ENCODE measurements at regions not wholly inside any gene's neighbourhood (a gene's known extent, or its start where the extent isn't known, plus 50 kb on each side); places are given as distances from the start of the nearest gene placed in this dataset.

DNA sequence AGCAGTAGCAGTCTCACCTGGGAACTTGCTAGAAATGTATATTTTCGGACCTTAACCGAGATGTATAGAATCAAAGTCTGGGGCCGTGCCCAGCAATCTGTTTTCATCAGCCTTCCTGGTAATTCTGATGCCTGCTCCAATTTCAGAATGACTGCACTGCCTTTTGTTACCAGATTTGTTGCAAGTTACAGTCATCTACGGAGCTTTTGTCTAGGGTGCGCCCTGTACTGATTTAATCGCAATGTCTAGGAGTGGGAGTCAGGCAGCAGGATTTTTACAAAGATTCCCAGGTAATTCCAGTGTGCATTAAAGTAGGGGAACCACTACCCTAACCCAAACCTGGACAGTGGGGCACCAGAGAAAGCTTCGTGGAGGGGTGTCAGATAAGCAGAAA is 178.0 kb downstream of the HAUS1 start:
- no peak for DNase-seq (ENCODE audit: low spot score)
- Histone ChIP-seq H3K27ac (ENCODE audit: low read depth, low read length, poor library complexity, severe bottlenecking) (no peak overlapping the region), H3K4me1 (ENCODE audit: insufficient read depth, low read length, poor library complexity, severe bottlenecking) (peaks cover 28% of the 10 kb centered on the region), H3K27me3 (replicated peaks; ENCODE audit: insufficient read depth, low read depth, low read length, poor library complexity) (no peaks in the 10 kb centered on the region), H3K36me3 (ENCODE audit: insufficient read depth, low read length, poor library complexity, severe bottlenecking) (no peaks in the 10 kb centered on the region), H3K9me3 (ENCODE audit: low read depth, low read length, poor library complexity, severe bottlenecking) (no peaks in the 10 kb centered on the region), H3K4me3 (ENCODE audit: low read depth, low read length, poor library complexity, severe bottlenecking) (no peak overlapping the region)
- TF ChIP-seq EZH2 (IDR thresholded peaks at IDR 0.05; ENCODE audit: borderline replicate concordance, low read depth, low read length, poor library complexity, severe bottlenecking) = no peak
- TF ChIP-seq, protein P1, sequence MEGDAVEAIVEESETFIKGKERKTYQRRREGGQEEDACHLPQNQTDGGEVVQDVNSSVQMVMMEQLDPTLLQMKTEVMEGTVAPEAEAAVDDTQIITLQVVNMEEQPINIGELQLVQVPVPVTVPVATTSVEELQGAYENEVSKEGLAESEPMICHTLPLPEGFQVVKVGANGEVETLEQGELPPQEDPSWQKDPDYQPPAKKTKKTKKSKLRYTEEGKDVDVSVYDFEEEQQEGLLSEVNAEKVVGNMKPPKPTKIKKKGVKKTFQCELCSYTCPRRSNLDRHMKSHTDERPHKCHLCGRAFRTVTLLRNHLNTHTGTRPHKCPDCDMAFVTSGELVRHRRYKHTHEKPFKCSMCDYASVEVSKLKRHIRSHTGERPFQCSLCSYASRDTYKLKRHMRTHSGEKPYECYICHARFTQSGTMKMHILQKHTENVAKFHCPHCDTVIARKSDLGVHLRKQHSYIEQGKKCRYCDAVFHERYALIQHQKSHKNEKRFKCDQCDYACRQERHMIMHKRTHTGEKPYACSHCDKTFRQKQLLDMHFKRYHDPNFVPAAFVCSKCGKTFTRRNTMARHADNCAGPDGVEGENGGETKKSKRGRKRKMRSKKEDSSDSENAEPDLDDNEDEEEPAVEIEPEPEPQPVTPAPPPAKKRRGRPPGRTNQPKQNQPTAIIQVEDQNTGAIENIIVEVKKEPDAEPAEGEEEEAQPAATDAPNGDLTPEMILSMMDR (conservative IDR thresholded peaks at IDR 0.05; ENCODE audit: low read depth, low read length) = no peak
- POLR2A ChIA-PET (ENCODE audit: low non-redundant PET) = no interaction called here
- BruUV-seq (replicated peaks) = no TSS peak
- intact Hi-C loops (cut with micrococcal nuclease; ENCODE audit: unreplicated experiment) = no loop called here
- CTCF ChIA-PET = interaction anchor here (1.4 to 3.5 kb wide), 5 partner anchors 10 to 376 kb away, joined by 5 to 35 read pairs (median 17); partner anchors contain the start of gene LOXHD1

DNA sequence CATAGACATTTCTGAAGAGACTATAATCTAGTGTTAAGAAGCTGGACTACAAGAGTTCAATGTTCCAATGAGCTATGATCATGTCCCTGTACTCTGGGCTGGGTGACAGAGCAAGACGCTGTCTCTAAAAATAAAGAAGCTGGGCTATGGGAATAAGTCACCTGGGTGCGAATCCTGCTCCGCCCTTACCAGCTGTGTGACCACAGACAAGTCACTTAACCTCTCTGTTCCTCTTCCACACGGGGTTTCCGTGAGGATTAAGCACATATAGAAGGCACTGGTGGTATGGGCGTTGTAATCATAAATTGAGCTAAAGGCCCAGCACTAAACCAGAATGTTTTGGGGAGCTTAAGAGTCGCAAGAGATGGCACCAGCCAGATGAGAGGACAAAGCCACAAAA is 178.5 kb downstream of the HAUS1 start:
- intact Hi-C loops (cut with micrococcal nuclease; ENCODE audit: unreplicated experiment) = no loop called here
- H3K9me3 ChIP-seq (ENCODE audit: low read depth, low read length, poor library complexity, severe bottlenecking) = no peaks in the 10 kb centered on the region
- DNase-seq (ENCODE audit: low spot score) = no peak
- ChIA-PET CTCF (interaction anchor here (0.9 to 3.0 kb wide), 4 partner anchors 199 to 375 kb away, joined by 3 to 35 read pairs (median 15); partner anchors contain the start of gene LOXHD1), POLR2A (ENCODE audit: low non-redundant PET) (no interaction called here)
- H3K27me3 ChIP-seq (replicated peaks; ENCODE audit: insufficient read depth, low read depth, low read length, poor library complexity) = no peaks in the 10 kb centered on the region
- H3K36me3 ChIP-seq (ENCODE audit: insufficient read depth, low read length, poor library complexity, severe bottlenecking) = no peaks in the 10 kb centered on the region
- H3K4me3 ChIP-seq (ENCODE audit: low read depth, low read length, poor library complexity, severe bottlenecking) = no peak overlapping the region
- TF ChIP-seq, protein P1 (conservative IDR thresholded peaks at IDR 0.05; ENCODE audit: low read depth, low read length) = no peak
- no peak for TF ChIP-seq EZH2 (IDR thresholded peaks at IDR 0.05; ENCODE audit: borderline replicate concordance, low read depth, low read length, poor library complexity, severe bottlenecking)
- no TSS peak for BruUV-seq (replicated peaks)
- peaks cover 25% of the 10 kb centered on the region for H3K4me1 ChIP-seq (ENCODE audit: insufficient read depth, low read length, poor library complexity, severe bottlenecking)
- H3K27ac ChIP-seq (ENCODE audit: low read depth, low read length, poor library complexity, severe bottlenecking) = no peak overlapping the region

DNA sequence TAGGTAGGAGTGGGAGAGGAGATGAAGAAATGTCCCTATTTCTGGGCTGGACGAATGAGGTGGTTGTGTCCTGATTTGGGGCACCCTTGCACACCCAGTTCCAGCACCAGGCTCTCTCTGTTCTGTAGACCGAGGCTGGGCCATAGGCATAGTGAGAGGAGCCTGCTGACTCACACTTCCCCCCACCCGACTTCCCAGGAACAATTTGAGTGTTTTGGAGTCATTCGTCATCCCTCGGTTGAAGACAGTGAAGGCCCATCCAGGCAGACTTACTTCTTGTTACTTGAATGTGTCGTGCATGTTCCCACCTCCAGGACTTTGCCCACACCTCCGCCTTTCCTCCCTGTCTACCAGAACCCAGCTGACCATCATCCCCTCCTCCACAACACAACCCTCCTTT is 179.1 kb downstream of the HAUS1 start:
- H3K9me3 ChIP-seq (ENCODE audit: low read depth, low read length, poor library complexity, severe bottlenecking) = no peaks in the 10 kb centered on the region
- CTCF ChIA-PET = interaction anchor here (0.9 to 3.0 kb wide), 2 partner anchors 198 to 375 kb away, joined by 3 to 35 read pairs; partner anchors contain the start of gene LOXHD1
- H3K27ac ChIP-seq (ENCODE audit: low read depth, low read length, poor library complexity, severe bottlenecking) = no peak overlapping the region
- H3K36me3 ChIP-seq (ENCODE audit: insufficient read depth, low read length, poor library complexity, severe bottlenecking) = no peaks in the 10 kb centered on the region
- H3K27me3 ChIP-seq (replicated peaks; ENCODE audit: insufficient read depth, low read depth, low read length, poor library complexity) = no peaks in the 10 kb centered on the region
- H3K4me1 ChIP-seq (ENCODE audit: insufficient read depth, low read length, poor library complexity, severe bottlenecking) = peaks cover 18% of the 10 kb centered on the region
- TF ChIP-seq EZH2 (IDR thresholded peaks at IDR 0.05; ENCODE audit: borderline replicate concordance, low read depth, low read length, poor library complexity, severe bottlenecking) = no peak
- TF ChIP-seq, protein P1 (conservative IDR thresholded peaks at IDR 0.05; ENCODE audit: low read depth, low read length) = no peak
- DNase-seq (ENCODE audit: low spot score) = peak; percentile 35
- POLR2A ChIA-PET (ENCODE audit: low non-redundant PET) = no interaction called here
- no TSS peak for BruUV-seq (replicated peaks)
- H3K4me3 ChIP-seq (ENCODE audit: low read depth, low read length, poor library complexity, severe bottlenecking) = no peak overlapping the region
- intact Hi-C loops (cut with micrococcal nuclease; ENCODE audit: unreplicated experiment) = no loop called here

Measured in A673 (cell line).